ENCODE measurements at regions not wholly inside any gene's neighbourhood (a gene's known extent, or its start where the extent isn't known, plus 50 kb on each side); places are given as distances from the start of the nearest gene placed in this dataset.

DNA sequence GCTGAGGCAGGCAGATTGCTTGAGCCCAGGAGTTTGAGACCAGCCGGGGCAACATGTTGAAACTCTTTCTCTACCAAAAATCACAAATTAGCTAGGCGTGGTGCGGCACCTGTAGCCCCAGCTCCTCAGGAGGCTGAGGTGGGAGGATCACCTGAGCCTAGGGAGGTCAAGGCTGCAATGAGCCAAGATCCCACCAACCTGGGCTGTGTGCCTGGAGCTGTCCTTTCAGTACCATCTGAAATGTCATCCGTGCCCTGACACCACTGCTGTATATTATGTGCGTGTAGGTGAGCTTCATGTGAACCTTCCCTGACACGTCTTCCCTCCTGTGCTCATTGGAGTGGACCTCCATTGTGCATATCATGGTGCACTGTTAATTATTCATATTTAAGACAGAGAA is 84.8 kb upstream of the HNRNPA3 start:
- ChIA-PET CTCF (interaction anchor here (0.6 kb wide), 1 partner anchor 137 kb away, joined by 3 read pairs; no protein-coding TSS in a partner anchor), POLR2A (no interaction called here)
- DNase-seq, result no peak
- TF ChIP-seq, protein P1, sequence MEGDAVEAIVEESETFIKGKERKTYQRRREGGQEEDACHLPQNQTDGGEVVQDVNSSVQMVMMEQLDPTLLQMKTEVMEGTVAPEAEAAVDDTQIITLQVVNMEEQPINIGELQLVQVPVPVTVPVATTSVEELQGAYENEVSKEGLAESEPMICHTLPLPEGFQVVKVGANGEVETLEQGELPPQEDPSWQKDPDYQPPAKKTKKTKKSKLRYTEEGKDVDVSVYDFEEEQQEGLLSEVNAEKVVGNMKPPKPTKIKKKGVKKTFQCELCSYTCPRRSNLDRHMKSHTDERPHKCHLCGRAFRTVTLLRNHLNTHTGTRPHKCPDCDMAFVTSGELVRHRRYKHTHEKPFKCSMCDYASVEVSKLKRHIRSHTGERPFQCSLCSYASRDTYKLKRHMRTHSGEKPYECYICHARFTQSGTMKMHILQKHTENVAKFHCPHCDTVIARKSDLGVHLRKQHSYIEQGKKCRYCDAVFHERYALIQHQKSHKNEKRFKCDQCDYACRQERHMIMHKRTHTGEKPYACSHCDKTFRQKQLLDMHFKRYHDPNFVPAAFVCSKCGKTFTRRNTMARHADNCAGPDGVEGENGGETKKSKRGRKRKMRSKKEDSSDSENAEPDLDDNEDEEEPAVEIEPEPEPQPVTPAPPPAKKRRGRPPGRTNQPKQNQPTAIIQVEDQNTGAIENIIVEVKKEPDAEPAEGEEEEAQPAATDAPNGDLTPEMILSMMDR (IDR thresholded peaks at IDR 0.05; ENCODE audit: insufficient read depth in 1 of 2, low read depth in 1 of 2, low read length in 1 of 2, severe bottlenecking in 1 of 2, unreplicated experiment in 1 of 2), result no peak
- BruUV-seq (replicated peaks), result no TSS peak
- Histone ChIP-seq H3K4me3 (ENCODE audit: low read depth, low read length) (no peak overlapping the region), H3K9me3 (no peaks in the 10 kb centered on the region), H3K27me3 (replicated peaks; ENCODE audit: control insufficient read depth, insufficient read depth, low read length) (no peaks in the 10 kb centered on the region; the same call in 1 of the 2 replicates), H3K4me1 (no peaks in the 10 kb centered on the region), H3K36me3 (ENCODE audit: control insufficient read depth, insufficient read depth, low read length) (no peaks in the 10 kb centered on the region)
- Mint-ChIP-seq H3K36me3 (ENCODE audit: insufficient read depth, unreplicated experiment) (no peaks in the 10 kb centered on the region), H3K4me3 (ENCODE audit: unreplicated experiment) (no peak overlapping the region), H3K4me1 (ENCODE audit: low read depth, unreplicated experiment) (no peaks in the 10 kb centered on the region), H3K9me3 (ENCODE audit: unreplicated experiment) (no peaks in the 10 kb centered on the region), H3K27ac (ENCODE audit: unreplicated experiment) (no peak overlapping the region), H3K27me3 (ENCODE audit: insufficient read depth, unreplicated experiment) (peaks cover 4% of the 10 kb centered on the region)
- intact Hi-C loops (cut with micrococcal nuclease; ENCODE audit: unreplicated experiment), result no loop called here

DNA sequence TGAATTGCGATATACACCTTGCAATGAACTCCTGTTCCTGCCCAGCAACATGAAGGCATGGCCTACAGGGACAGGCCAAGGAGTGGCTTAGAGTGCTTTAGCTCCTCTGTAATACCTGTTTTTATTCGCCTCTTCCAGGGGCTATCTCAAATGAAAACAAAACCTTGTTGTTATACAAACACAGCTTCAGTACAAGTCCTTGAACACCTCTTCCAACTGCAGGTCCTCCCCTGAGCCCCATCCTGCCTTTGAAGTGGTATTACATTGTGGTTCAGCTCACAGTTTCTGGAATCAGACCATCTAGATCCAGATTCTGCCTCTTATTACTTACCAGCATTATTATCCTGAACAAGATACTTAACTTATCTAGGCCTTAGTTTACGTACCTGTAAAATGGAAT is 83.0 kb upstream of the HNRNPA3 start:
- Mint-ChIP-seq H3K36me3 (ENCODE audit: insufficient read depth, unreplicated experiment) (no peaks in the 10 kb centered on the region), H3K4me1 (ENCODE audit: low read depth, unreplicated experiment) (no peaks in the 10 kb centered on the region), H3K27ac (ENCODE audit: unreplicated experiment) (no peak overlapping the region), H3K4me3 (ENCODE audit: unreplicated experiment) (no peak overlapping the region), H3K27me3 (ENCODE audit: insufficient read depth, unreplicated experiment) (peaks cover 5% of the 10 kb centered on the region), H3K9me3 (ENCODE audit: unreplicated experiment) (no peaks in the 10 kb centered on the region)
- TF ChIP-seq, protein P1 (IDR thresholded peaks at IDR 0.05; ENCODE audit: insufficient read depth in 1 of 2, low read depth in 1 of 2, low read length in 1 of 2, severe bottlenecking in 1 of 2, unreplicated experiment in 1 of 2), result no peak
- no peaks in the 10 kb centered on the region for H3K36me3 ChIP-seq (ENCODE audit: control insufficient read depth, insufficient read depth, low read length)
- H3K4me1 ChIP-seq, result no peaks in the 10 kb centered on the region
- no peaks in the 10 kb centered on the region; the same call in 1 of the 2 replicates for H3K27me3 ChIP-seq (replicated peaks; ENCODE audit: control insufficient read depth, insufficient read depth, low read length)
- POLR2A ChIA-PET, result no interaction called here
- no peak overlapping the region for H3K4me3 ChIP-seq (ENCODE audit: low read depth, low read length)
- CTCF ChIA-PET, result no interaction called here
- no peaks in the 10 kb centered on the region for H3K9me3 ChIP-seq
- no TSS peak for BruUV-seq (replicated peaks)
- no peak for DNase-seq
- intact Hi-C loops (cut with micrococcal nuclease; ENCODE audit: unreplicated experiment), result no loop called here

DNA sequence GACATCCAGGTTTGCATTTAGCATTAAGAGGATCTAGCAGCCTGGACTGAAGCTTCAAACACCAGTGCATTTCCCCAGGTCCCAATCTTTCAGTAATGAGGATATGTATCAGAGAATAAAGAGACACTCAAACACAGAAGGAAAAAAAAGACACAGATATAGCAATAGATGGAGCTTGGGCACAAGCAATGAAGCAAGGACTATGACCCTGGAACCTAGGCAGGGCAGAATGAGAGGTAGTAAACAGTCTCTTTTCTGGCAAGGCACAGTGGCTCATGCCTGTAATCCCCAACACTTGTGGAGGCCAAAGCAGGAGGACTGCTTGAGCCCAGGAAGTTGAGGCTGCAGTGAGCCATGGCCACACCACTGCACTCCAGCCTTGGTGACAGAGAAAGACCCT is 80.7 kb upstream of the HNRNPA3 start:
- CTCF ChIA-PET, result no interaction called here
- H3K27ac Mint-ChIP-seq (ENCODE audit: unreplicated experiment), result no peak overlapping the region
- TF ChIP-seq, protein P1 (IDR thresholded peaks at IDR 0.05; ENCODE audit: insufficient read depth in 1 of 2, low read depth in 1 of 2, low read length in 1 of 2, severe bottlenecking in 1 of 2, unreplicated experiment in 1 of 2), result no peak

More for the DNA sequence above, 80.7 kb upstream of the HNRNPA3 start:
- H3K4me1 ChIP-seq, result no peaks in the 10 kb centered on the region
- H3K36me3 ChIP-seq (ENCODE audit: control insufficient read depth, insufficient read depth, low read length), result no peaks in the 10 kb centered on the region
- H3K9me3 ChIP-seq, result no peaks in the 10 kb centered on the region
- intact Hi-C loops (cut with micrococcal nuclease; ENCODE audit: unreplicated experiment), result no loop called here
- H3K4me3 ChIP-seq (ENCODE audit: low read depth, low read length), result no peak overlapping the region
- no peaks in the 10 kb centered on the region for H3K36me3 Mint-ChIP-seq (ENCODE audit: insufficient read depth, unreplicated experiment)
- peaks cover 5% of the 10 kb centered on the region for H3K27me3 Mint-ChIP-seq (ENCODE audit: insufficient read depth, unreplicated experiment)
- no peak overlapping the region for H3K4me3 Mint-ChIP-seq (ENCODE audit: unreplicated experiment)
- BruUV-seq (replicated peaks), result no TSS peak
- DNase-seq, result no peak
- H3K9me3 Mint-ChIP-seq (ENCODE audit: unreplicated experiment), result no peaks in the 10 kb centered on the region
- no peaks in the 10 kb centered on the region; the same call in 1 of the 2 replicates for H3K27me3 ChIP-seq (replicated peaks; ENCODE audit: control insufficient read depth, insufficient read depth, low read length)
- POLR2A ChIA-PET, result no interaction called here
- H3K4me1 Mint-ChIP-seq (ENCODE audit: low read depth, unreplicated experiment), result no peaks in the 10 kb centered on the region

Measured in Caco-2 (cell line).